NOMO-1 treated with DMSO at 0.1 percent for 48 hours (cell line): ENCODE measurements at regions not wholly inside any gene's neighbourhood (a gene's known extent, or its start where the extent isn't known, plus 50 kb on each side); places are given as distances from the start of the nearest gene placed in this dataset.
A peak's percentile ranks its signal among the peaks of the same experiment; 100 is the strongest.
"Not testable (repeated sequence)": the region's sequence is repeated elsewhere in the genome, so short reads cannot be mapped to it uniquely, and the experiment has no call there.

ENCODE experiments used
- DNase-seq: peaks from one replicate; lab custom pipeline; 2025; ENCODE audit not compliant: unreplicated experiment; lab: John Stamatoyannopoulos, UW

- no peak for DNase-seq
Observed at GRCh38 chr3:78285032-78285728, 1245.3 kb downstream of the ROBO2 start.

GRCh38 chr3:78287085-78287484 lies 1247.2 kb downstream of the ROBO2 start:
- no peak for DNase-seq

- no peak for DNase-seq
Observed at GRCh38 chr3:78293284-78293683, 1253.4 kb downstream of the ROBO2 start.

- no peak for DNase-seq
Observed at GRCh38 chr3:78304115-78304514, 1264.2 kb downstream of the ROBO2 start.

- no peak for DNase-seq
Observed at GRCh38 chr3:78312851-78313250, 1273.0 kb downstream of the ROBO2 start.

- DNase-seq = no peak
Observed at GRCh38 chr3:78313332-78313731, 1273.4 kb downstream of the ROBO2 start.

- DNase-seq = no peak
Observed at GRCh38 chr3:78314327-78314726, 1274.4 kb downstream of the ROBO2 start.

- no peak for DNase-seq
Observed at GRCh38 chr3:78317774-78318173, 1277.9 kb downstream of the ROBO2 start.

- no peak for DNase-seq
Observed at GRCh38 chr3:78322780-78323179, 1282.9 kb downstream of the ROBO2 start.

GRCh38 chr3:78337801-78338211 lies 1297.9 kb downstream of the ROBO2 start:
- no peak for DNase-seq

- no peak for DNase-seq
Observed at GRCh38 chr3:78338405-78338804, 1298.5 kb downstream of the ROBO2 start.

- DNase-seq = no peak
Observed at GRCh38 chr3:78343221-78343620, 1303.3 kb downstream of the ROBO2 start.

- not testable (repeated sequence) for DNase-seq
Observed at GRCh38 chr3:78344267-78344666, 1304.4 kb downstream of the ROBO2 start.

GRCh38 chr3:78344918-78345317 lies 1305.0 kb downstream of the ROBO2 start:
- no peak for DNase-seq

- DNase-seq = no peak
Observed at GRCh38 chr3:78347176-78347575, 1307.3 kb downstream of the ROBO2 start.

- DNase-seq = no peak
Observed at GRCh38 chr3:78348664-78349063, 1308.8 kb downstream of the ROBO2 start.

- no peak for DNase-seq
Observed at GRCh38 chr3:78349571-78349970, 1309.7 kb downstream of the ROBO2 start.

GRCh38 chr3:78351334-78351733 lies 1311.4 kb downstream of the ROBO2 start:
- DNase-seq = no peak

GRCh38 chr3:78353231-78353630 lies 1313.3 kb downstream of the ROBO2 start:
- no peak for DNase-seq

GRCh38 chr3:78360849-78361248 lies 1321.0 kb downstream of the ROBO2 start:
- no peak for DNase-seq

- peak; percentile 5 for DNase-seq
Observed at GRCh38 chr3:78368636-78369345, 1328.9 kb downstream of the ROBO2 start.

GRCh38 chr3:78390221-78390620 lies 1350.3 kb downstream of the ROBO2 start:
- DNase-seq = no peak

- DNase-seq = no peak
Observed at GRCh38 chr3:78398401-78398800, 1358.5 kb downstream of the ROBO2 start.
